ENCODE measurements at regions not wholly inside any gene's neighbourhood (a gene's known extent, or its start where the extent isn't known, plus 50 kb on each side); places are given as distances from the start of the nearest gene placed in this dataset.

GRCh38 chr1:72369069-72369757 lies 86.9 kb upstream of the NEGR1 start:
- no peak for DNase-seq

GRCh38 chr1:72366466-72366865 lies 84.1 kb upstream of the NEGR1 start:
- no peak for DNase-seq

- DNase-seq, result no peak
Measured at GRCh38 chr1:72365693-72366092, 83.4 kb upstream of the NEGR1 start.

- no peak for DNase-seq
Measured at GRCh38 chr1:72362538-72362937, 80.2 kb upstream of the NEGR1 start.

DNA sequence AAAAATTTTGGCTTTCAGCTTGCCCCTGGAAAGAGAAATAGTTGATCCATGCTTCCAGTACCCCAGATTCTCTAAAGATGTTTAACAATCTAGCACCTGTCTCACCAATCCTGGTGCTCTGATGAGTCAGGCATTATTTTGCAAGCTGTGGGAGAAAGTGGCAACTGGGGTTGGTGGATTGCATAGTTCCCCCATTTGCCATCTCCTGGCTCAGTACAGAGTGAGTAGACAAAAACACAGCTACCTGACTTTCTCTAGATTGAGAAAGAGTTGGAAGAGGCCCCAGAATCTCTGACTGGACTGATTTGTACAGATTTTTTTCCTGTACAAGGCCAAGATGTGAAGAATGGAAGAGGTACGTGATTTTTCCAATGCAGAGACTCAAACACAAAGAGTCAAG lies 75.1 kb upstream of the NEGR1 start:
- DNase-seq, result no peak

GRCh38 chr1:72355899-72356298 lies 73.6 kb upstream of the NEGR1 start:
- no peak for DNase-seq

DNA sequence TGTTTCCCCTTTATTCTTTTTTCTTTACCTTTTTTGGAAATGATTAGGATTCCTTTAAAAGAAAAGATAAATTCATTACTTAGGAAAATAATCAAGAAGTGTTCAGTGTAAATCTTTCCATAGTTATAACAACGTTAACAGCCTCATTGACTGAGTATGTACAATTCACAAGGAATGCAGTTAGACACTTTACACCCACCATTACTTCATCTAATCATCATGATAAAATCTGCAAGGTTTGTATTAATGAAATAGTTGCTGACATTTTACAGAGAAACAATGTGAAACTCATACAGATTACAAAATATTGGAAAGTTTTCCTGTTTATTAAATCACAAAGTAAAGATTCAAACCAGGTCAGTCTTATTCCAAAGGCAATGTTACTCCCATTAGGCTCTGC lies 59.3 kb upstream of the NEGR1 start:
- no peak for DNase-seq

DNA sequence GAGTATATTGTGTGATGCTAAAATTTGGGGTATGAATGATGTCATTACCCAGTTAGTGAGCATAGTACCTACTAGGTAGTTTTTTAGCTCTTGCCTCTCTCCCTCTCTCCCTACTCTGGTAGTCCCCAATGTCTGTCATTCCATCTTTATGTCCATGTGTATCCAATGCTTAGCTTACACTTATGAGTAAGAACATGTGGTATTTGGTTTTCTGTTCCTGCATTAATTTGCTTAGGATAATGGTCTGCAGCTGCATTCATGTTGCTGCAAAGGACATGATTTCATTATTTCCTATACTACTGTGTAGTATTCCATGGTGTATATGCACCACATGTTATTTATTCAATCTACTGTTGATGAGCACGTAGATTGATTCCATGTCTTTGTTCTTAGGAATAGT lies 54.4 kb upstream of the NEGR1 start:
- no peak for DNase-seq
